Liver (tissue), 8 donors: ENCODE measurements at regions not wholly inside any gene's neighbourhood (a gene's known extent, or its start where the extent isn't known, plus 50 kb on each side); places are given as distances from the start of the nearest gene placed in this dataset.

Source experiments
- DNase-seq: peaks from one replicate; pipeline ENCODE4 v3.0.0-alpha.2; 2017; ENCODE audit warnings: low spot score
- H3K27ac ChIP-seq, 2 donors: one replicate each; pipeline ENCODE4 v1.7.0; 2013; ENCODE audit warnings: inconsistent platforms in 2 of 2, low read length in 2 of 2, control low read depth in 1 of 2, low read depth in 1 of 2, mild to moderate bottlenecking in 1 of 2
- H3K27me3 ChIP-seq, 4 donors: one replicate each; pipeline versions ENCODE4 v1.6.1 to v1.7.0; 2013; ENCODE audit warnings: low read length in 3 of 4, inconsistent platforms in 1 of 4, mild to moderate bottlenecking in 1 of 4, moderate library complexity in 1 of 4; ENCODE audit not compliant: control insufficient read depth in 4 of 4, insufficient read depth in 4 of 4
- H3K36me3 ChIP-seq, 4 donors: one replicate each; pipeline versions ENCODE4 v1.6.1 to v1.7.0; 2013; ENCODE audit warnings: low read length in 3 of 4, mild to moderate bottlenecking in 3 of 4, low read depth in 1 of 4, moderate library complexity in 1 of 4; ENCODE audit not compliant: control insufficient read depth in 4 of 4, insufficient read depth in 3 of 4
- H3K4me1 ChIP-seq, 4 donors: one replicate each; pipeline versions ENCODE4 v1.6.1 to v1.7.0; 2013; ENCODE audit warnings: low read length in 3 of 4, mild to moderate bottlenecking in 3 of 4, moderate library complexity in 1 of 4; ENCODE audit not compliant: control insufficient read depth in 4 of 4, insufficient read depth in 4 of 4
- H3K4me3 ChIP-seq, 3 donors: one replicate each; pipeline versions ENCODE4 v1.6.1 to v1.7.0; 2013; ENCODE audit warnings: low read length in 3 of 3, control low read depth in 1 of 3, low read depth in 1 of 3, mild to moderate bottlenecking in 1 of 3
- H3K9ac ChIP-seq, 2 donors: one replicate each; pipeline ENCODE4 v1.7.0; 2013; ENCODE audit warnings: low read length in 2 of 2, mild to moderate bottlenecking in 2 of 2, moderate library complexity in 2 of 2, control low read depth in 1 of 2, low read depth in 1 of 2
- H3K9me3 ChIP-seq, 4 donors: one replicate each; pipeline versions ENCODE4 v1.6.1 to v1.7.0; 2013; ENCODE audit warnings: low read length in 3 of 4; ENCODE audit not compliant: control insufficient read depth in 4 of 4
- ATF3 ChIP-seq: IDR thresholded peaks from 2 replicates; pipeline ENCODE4 v1.6.1; 2016; ENCODE audit warnings: antibody characterized with exemption
- CTCF ChIP-seq: fragments of 150-350 bp; IDR thresholded peaks from 2 replicates; pipeline ENCODE4 v1.5.1; 2017; ENCODE audit warnings: improper control_type of control experiment, low read depth, low read length; ENCODE audit not compliant: missing input control
- EGR1 ChIP-seq, 2 donors: IDR thresholded peaks; 2 replicates each; pipeline ENCODE4 v1.6.1; 2016 to 2018; ENCODE audit warnings: antibody characterized with exemption in 2 of 2, low read depth in 2 of 2
- FOXA2 ChIP-seq: IDR thresholded peaks from 2 replicates; pipeline ENCODE4 v1.6.1; 2016; ENCODE audit warnings: antibody characterized with exemption
- HNF4A ChIP-seq, 2 donors: conservative IDR thresholded peaks; 2 replicates each; pipeline ENCODE4 v1.6.1; 2016; ENCODE audit warnings: antibody characterized with exemption in 2 of 2, mild to moderate bottlenecking in 2 of 2
- JUND ChIP-seq, 2 donors: IDR thresholded peaks; 2 replicates each; pipeline ENCODE4 v1.6.1; 2016; ENCODE audit warnings: antibody characterized with exemption in 2 of 2
- MAX ChIP-seq: IDR thresholded peaks from 2 replicates; pipeline ENCODE4 v1.6.1; 2016; ENCODE audit warnings: antibody characterized with exemption
- NR2F2 ChIP-seq: IDR thresholded peaks from 2 replicates; pipeline ENCODE4 v1.6.1; 2016; ENCODE audit warnings: antibody characterized with exemption
- RXRA ChIP-seq, 2 donors: IDR thresholded peaks; 2 replicates each; pipeline ENCODE4 v1.6.1; 2017 to 2018; ENCODE audit warnings: antibody characterized with exemption in 2 of 2, mild to moderate bottlenecking in 1 of 2
- SP1 ChIP-seq: IDR thresholded peaks from 2 replicates; pipeline ENCODE4 v1.6.1; 2018; ENCODE audit warnings: antibody characterized with exemption, mild to moderate bottlenecking
- YY1 ChIP-seq: IDR thresholded peaks from 2 replicates; pipeline ENCODE4 v1.6.1; 2016; ENCODE audit warnings: antibody characterized with exemption, mild to moderate bottlenecking
- WGBS: extraction: QIAGEN DNeasy Blood & Tissue Kit; methylation state at CpG from one replicate; pipeline ENCODE4 v1.1.7; 2013; 5-methylcytosine and 5-hydroxymethylcytosine counted together
- TF ChIP-seq, protein P1 (sequence below): IDR thresholded peaks from 2 replicates; pipeline ENCODE4 v1.6.1; 2016; ENCODE audit warnings: antibody characterized with exemption, mild to moderate bottlenecking
- donor health status: healthy.
- donor health status: healthy.
- donor health status: healthy.
- donor health status: healthy.
- donor health status: healthy.

GRCh38 chr12:16453319-16453718 lies 105.9 kb downstream of the MGST1 start:
- Histone ChIP-seq H3K27me3 (no peaks in the 10 kb centered on the region), H3K4me1 (no peaks in the 10 kb centered on the region), H3K9ac (no peak overlapping the region), H3K27ac (no peak overlapping the region), H3K36me3 (no peaks in the 10 kb centered on the region), H3K9me3 (no peaks in the 10 kb centered on the region), H3K4me3 (no peak overlapping the region)
- DNase-seq: no peak
- TF ChIP-seq EGR1 (IDR thresholded peaks at IDR 0.05; ENCODE audit: low read depth in 2 of 2) (no peak), ATF3 (no peak), NR2F2 (no peak)
- WGBS: 57% methylated on average over 3 of the region's 3 CpGs

DNA sequence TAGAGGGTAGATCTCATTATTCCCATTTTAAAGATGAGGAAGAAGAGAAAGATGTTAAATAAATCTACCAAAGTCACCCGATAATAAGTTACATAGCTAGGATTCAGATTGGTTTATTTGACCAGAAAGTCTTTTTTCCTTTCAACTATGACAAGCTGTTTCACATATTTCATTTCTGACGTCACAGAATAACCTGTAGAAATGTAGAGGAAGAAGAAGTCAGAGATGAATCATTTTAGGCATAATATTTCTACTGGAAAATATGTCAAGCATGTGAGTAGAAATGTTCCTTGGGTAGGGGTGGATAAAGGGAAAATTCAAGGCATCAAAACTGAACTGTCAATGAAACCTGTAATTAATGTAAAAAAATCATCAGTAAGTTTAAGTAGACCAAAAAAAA lies 107.0 kb downstream of the MGST1 start:
- Histone ChIP-seq H3K27me3 (no peaks in the 10 kb centered on the region), H3K9ac (no peak overlapping the region), H3K27ac (no peak overlapping the region), H3K4me1 (no peaks in the 10 kb centered on the region), H3K9me3 (no peaks in the 10 kb centered on the region), H3K36me3 (no peaks in the 10 kb centered on the region), H3K4me3 (no peak overlapping the region)
- TF ChIP-seq JUND (IDR thresholded peaks at IDR 0.05): no peak
- no peak for TF ChIP-seq HNF4A (conservative IDR thresholded peaks at IDR 0.05)
- no peak for TF ChIP-seq CTCF
- no peak for TF ChIP-seq EGR1 (IDR thresholded peaks at IDR 0.05; ENCODE audit: low read depth in 2 of 2)
- TF ChIP-seq MAX: no peak
- TF ChIP-seq, protein P1, sequence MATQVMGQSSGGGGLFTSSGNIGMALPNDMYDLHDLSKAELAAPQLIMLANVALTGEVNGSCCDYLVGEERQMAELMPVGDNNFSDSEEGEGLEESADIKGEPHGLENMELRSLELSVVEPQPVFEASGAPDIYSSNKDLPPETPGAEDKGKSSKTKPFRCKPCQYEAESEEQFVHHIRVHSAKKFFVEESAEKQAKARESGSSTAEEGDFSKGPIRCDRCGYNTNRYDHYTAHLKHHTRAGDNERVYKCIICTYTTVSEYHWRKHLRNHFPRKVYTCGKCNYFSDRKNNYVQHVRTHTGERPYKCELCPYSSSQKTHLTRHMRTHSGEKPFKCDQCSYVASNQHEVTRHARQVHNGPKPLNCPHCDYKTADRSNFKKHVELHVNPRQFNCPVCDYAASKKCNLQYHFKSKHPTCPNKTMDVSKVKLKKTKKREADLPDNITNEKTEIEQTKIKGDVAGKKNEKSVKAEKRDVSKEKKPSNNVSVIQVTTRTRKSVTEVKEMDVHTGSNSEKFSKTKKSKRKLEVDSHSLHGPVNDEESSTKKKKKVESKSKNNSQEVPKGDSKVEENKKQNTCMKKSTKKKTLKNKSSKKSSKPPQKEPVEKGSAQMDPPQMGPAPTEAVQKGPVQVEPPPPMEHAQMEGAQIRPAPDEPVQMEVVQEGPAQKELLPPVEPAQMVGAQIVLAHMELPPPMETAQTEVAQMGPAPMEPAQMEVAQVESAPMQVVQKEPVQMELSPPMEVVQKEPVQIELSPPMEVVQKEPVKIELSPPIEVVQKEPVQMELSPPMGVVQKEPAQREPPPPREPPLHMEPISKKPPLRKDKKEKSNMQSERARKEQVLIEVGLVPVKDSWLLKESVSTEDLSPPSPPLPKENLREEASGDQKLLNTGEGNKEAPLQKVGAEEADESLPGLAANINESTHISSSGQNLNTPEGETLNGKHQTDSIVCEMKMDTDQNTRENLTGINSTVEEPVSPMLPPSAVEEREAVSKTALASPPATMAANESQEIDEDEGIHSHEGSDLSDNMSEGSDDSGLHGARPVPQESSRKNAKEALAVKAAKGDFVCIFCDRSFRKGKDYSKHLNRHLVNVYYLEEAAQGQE: no peak
- TF ChIP-seq RXRA (IDR thresholded peaks at IDR 0.05): no peak
- TF ChIP-seq SP1: no peak
- TF ChIP-seq FOXA2: no peak
- DNase-seq: no peak
- WGBS: 85% methylated on average over 2 of the region's 2 CpGs

- no peaks in the 10 kb centered on the region for H3K4me1 ChIP-seq
- H3K9me3 ChIP-seq: no peaks in the 10 kb centered on the region
- H3K27me3 ChIP-seq: no peaks in the 10 kb centered on the region
- no peak overlapping the region for H3K9ac ChIP-seq
- DNase-seq: no peak
- H3K4me3 ChIP-seq: no peak overlapping the region
- no peak overlapping the region for H3K27ac ChIP-seq
- no peak for TF ChIP-seq YY1
- 80% methylated on average over 2 of the region's 2 CpGs for WGBS
- no peaks in the 10 kb centered on the region for H3K36me3 ChIP-seq
These were observed 111.2 kb downstream of the MGST1 start for GRCh38 chr12:16458521-16459078.
